ENCODE measurements at regions not wholly inside any gene's neighbourhood (a gene's known extent, or its start where the extent isn't known, plus 50 kb on each side); places are given as distances from the start of the nearest gene placed in this dataset.

- Histone ChIP-seq H3K9me3 (ENCODE audit: low read length) (no peaks in the 10 kb centered on the region), H3K9ac (ENCODE audit: insufficient read depth, low read depth, low read length) (no peak overlapping the region), H3K36me3 (replicated peaks in 1 of 2; ENCODE audit: control insufficient read depth in 1 of 2, insufficient read depth in 2 of 2, low read length in 2 of 2) (no peaks in the 10 kb centered on the region), H3K27ac (ENCODE audit: extremely low read length, insufficient read depth, low read length) (no peak overlapping the region), H3K4me2 (ENCODE audit: low read depth, low read length) (no peak overlapping the region), H2AFZ (ENCODE audit: low read length) (no peak overlapping the region), H4K20me1 (ENCODE audit: insufficient read depth, low read length) (no peaks in the 10 kb centered on the region), H3K4me1 (ENCODE audit: insufficient read depth, low read length) (no peaks in the 10 kb centered on the region), H3K4me3 (replicated peaks in 1 of 3; ENCODE audit: insufficient read depth in 1 of 3, low read depth in 2 of 3, low read length in 3 of 3) (no peak overlapping the region), H3K27me3 (ENCODE audit: control insufficient read depth in 1 of 2, insufficient read depth in 2 of 2, low read length in 2 of 2) (no peaks in the 10 kb centered on the region), H3K79me2 (ENCODE audit: insufficient read depth, low read length) (no peaks in the 10 kb centered on the region)
- intact Hi-C loops (cut with micrococcal nuclease; ENCODE audit: unreplicated experiment) = no loop called here
- ATAC-seq (no peak), FAIRE-seq (no peak), DNase-seq (ENCODE audit: low spot score) (no peak)
- ChIA-PET POLR2A (no interaction called here), CTCF (ENCODE audit: low intra/inter-chr PET ratio, low total read pairs) (no interaction called here)
- TF ChIP-seq SIX4 (CRISPR knock-in tag; IDR thresholded peaks at IDR 0.05) = no peak
- TF ChIP-seq ZBTB4 (CRISPR knock-in tag; IDR thresholded peaks at IDR 0.05; ENCODE audit: borderline replicate concordance) = no peak
- no peak for TF ChIP-seq MAF1 (CRISPR knock-in tag; IDR thresholded peaks at IDR 0.05; ENCODE audit: borderline replicate concordance)
- no peak for TF ChIP-seq MTA3 (CRISPR knock-in tag; IDR thresholded peaks at IDR 0.05)
- no peak for TF ChIP-seq ZNF333 (CRISPR knock-in tag; IDR thresholded peaks at IDR 0.05; ENCODE audit: borderline replicate concordance)
- TF ChIP-seq HNRNPH1 (optimal IDR thresholded peaks at IDR 0.05; ENCODE audit: low read depth, low read length) = no peak
- TF ChIP-seq POLR2AphosphoS5 (IDR thresholded peaks at IDR 0.05; ENCODE audit: low read depth, low read length) = no peak
- TF ChIP-seq SAP130 (CRISPR knock-in tag; IDR thresholded peaks at IDR 0.05; ENCODE audit: low read depth) = no peak
- TF ChIP-seq HOXA7 (CRISPR knock-in tag; IDR thresholded peaks at IDR 0.05) = no peak
- no peak for TF ChIP-seq HOXD1 (CRISPR knock-in tag; IDR thresholded peaks at IDR 0.05)
- no peak for TF ChIP-seq ZNF24 (IDR thresholded peaks at IDR 0.05)
- TF ChIP-seq ZNF776 (CRISPR knock-in tag; IDR thresholded peaks at IDR 0.05) = no peak
- TF ChIP-seq SCMH1 (CRISPR knock-in tag; IDR thresholded peaks at IDR 0.05; ENCODE audit: borderline replicate concordance) = no peak
- TF ChIP-seq, protein P1, sequence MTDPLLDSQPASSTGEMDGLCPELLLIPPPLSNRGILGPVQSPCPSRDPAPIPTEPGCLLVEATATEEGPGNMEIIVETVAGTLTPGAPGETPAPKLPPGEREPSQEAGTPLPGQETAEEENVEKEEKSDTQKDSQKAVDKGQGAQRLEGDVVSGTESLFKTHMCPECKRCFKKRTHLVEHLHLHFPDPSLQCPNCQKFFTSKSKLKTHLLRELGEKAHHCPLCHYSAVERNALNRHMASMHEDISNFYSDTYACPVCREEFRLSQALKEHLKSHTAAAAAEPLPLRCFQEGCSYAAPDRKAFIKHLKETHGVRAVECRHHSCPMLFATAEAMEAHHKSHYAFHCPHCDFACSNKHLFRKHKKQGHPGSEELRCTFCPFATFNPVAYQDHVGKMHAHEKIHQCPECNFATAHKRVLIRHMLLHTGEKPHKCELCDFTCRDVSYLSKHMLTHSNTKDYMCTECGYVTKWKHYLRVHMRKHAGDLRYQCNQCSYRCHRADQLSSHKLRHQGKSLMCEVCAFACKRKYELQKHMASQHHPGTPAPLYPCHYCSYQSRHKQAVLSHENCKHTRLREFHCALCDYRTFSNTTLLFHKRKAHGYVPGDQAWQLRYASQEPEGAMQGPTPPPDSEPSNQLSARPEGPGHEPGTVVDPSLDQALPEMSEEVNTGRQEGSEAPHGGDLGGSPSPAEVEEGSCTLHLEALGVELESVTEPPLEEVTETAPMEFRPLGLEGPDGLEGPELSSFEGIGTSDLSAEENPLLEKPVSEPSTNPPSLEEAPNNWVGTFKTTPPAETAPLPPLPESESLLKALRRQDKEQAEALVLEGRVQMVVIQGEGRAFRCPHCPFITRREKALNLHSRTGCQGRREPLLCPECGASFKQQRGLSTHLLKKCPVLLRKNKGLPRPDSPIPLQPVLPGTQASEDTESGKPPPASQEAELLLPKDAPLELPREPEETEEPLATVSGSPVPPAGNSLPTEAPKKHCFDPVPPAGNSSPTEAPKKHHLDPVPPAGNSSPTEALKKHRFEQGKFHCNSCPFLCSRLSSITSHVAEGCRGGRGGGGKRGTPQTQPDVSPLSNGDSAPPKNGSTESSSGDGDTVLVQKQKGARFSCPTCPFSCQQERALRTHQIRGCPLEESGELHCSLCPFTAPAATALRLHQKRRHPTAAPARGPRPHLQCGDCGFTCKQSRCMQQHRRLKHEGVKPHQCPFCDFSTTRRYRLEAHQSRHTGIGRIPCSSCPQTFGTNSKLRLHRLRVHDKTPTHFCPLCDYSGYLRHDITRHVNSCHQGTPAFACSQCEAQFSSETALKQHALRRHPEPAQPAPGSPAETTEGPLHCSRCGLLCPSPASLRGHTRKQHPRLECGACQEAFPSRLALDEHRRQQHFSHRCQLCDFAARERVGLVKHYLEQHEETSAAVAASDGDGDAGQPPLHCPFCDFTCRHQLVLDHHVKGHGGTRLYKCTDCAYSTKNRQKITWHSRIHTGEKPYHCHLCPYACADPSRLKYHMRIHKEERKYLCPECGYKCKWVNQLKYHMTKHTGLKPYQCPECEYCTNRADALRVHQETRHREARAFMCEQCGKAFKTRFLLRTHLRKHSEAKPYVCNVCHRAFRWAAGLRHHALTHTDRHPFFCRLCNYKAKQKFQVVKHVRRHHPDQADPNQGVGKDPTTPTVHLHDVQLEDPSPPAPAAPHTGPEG (CRISPR knock-in tag; IDR thresholded peaks at IDR 0.05) = no peak
- TF ChIP-seq ZNF121 (CRISPR knock-in tag; IDR thresholded peaks at IDR 0.05) = no peak
- no peak for TF ChIP-seq MEF2D (CRISPR knock-in tag; IDR thresholded peaks at IDR 0.05)
- no peak for TF ChIP-seq TCF7L2 (IDR thresholded peaks at IDR 0.05; ENCODE audit: low read depth, low read length)
- TF ChIP-seq ZNF569 (CRISPR knock-in tag; IDR thresholded peaks at IDR 0.05; ENCODE audit: borderline replicate concordance) = no peak
- in situ Hi-C loops (cut with HindIII; ENCODE audit: extremely low pct_ligation_motif_present, low pct_unique_long_range_greater_than_20kb) = no loop called here
- 60% methylated on average over 4 of the region's 4 CpGs for WGBS (ENCODE audit: low lambda C conversion rate)
- no TSS peak for BruUV-seq (replicated peaks)
Measured at GRCh38 chr2:18723219-18723618, 133.8 kb upstream of the NT5C1B start.
